ENCODE measurements at regions not wholly inside any gene's neighbourhood (a gene's known extent, or its start where the extent isn't known, plus 50 kb on each side); places are given as distances from the start of the nearest gene placed in this dataset.

DNA sequence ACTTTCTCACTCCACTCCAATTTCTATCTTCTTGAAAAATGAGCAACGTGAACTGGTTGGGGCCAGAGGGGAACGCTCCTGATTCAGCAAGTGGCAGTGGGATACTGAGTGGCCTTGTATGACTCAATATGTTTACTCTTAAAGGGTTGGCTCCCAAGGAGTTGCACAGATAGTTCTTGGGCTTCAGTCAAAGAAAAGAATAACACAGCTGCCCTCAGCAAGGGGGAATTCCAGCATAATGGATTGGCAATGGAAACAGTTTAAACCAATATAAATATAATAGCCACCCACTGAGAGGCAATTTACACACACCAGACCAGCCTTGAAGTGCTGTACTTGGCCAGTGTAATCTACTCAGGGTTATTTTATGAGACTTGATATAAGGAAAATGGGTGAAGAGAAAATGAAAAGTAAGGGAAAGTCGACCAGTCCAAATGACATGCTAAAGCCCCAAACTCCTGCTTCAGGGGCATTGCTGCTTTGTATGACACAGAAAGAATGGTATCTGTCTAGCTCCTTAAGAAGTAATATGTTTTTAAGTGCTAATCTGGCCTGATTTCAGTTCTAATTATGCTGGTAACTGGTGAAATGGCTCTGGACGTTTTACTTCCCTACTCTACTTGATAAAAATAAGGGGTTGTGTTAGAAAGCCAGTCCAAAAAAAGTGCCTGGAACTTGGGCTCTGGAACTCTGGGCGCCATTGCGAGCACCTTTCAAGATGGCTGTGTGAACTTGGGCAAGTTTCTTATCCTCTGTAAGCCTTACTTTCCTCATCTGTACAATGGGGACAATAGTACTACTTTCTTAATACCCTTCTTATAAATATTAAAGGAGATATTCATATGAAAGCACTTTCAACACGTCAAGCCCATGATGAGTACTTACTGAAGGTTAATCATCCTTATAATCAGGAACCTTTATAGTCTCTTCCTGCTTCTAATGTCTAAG is 712.9 kb upstream of the MAP3K7 start:
- WGBS = 42% methylated on average over 7 of the region's 7 CpGs
- Histone ChIP-seq H3K4me3 (ENCODE audit: low read depth in 1 of 3, low read length in 3 of 3) (no peak overlapping the region), H3K27ac (ENCODE audit: low read depth in 1 of 2, low read length in 2 of 2) (no peak overlapping the region), H3K9me3 (ENCODE audit: control insufficient read depth in 4 of 4, low read length in 3 of 4) (no peaks in the 10 kb centered on the region), H3K36me3 (ENCODE audit: control insufficient read depth in 4 of 4, insufficient read depth in 3 of 4, low read depth in 1 of 4, low read length in 3 of 4) (no peaks in the 10 kb centered on the region), H3K4me1 (ENCODE audit: control insufficient read depth in 4 of 4, insufficient read depth in 4 of 4, low read length in 3 of 4) (no peaks in the 10 kb centered on the region), H3K27me3 (ENCODE audit: control insufficient read depth in 4 of 4, insufficient read depth in 4 of 4, low read length in 3 of 4) (peaks cover 0 to 2% (median 0%) of the 10 kb centered on the region in 4 donors), H3K9ac (ENCODE audit: low read depth in 1 of 2, low read length in 2 of 2) (no peak overlapping the region)
- TF ChIP-seq REST (IDR thresholded peaks at IDR 0.05) (no peak), GABPA (IDR thresholded peaks at IDR 0.05 in 1 of 2, conservative IDR thresholded peaks at IDR 0.05 in 1 of 2) (no peak), HNF4G (IDR thresholded peaks at IDR 0.05) (no peak), YY1 (IDR thresholded peaks at IDR 0.05) (no peak), HNF4A (conservative IDR thresholded peaks at IDR 0.05) (no peak), TAF1 (conservative IDR thresholded peaks at IDR 0.05) (no peak), FOXA2 (IDR thresholded peaks at IDR 0.05) (no peak), EGR1 (IDR thresholded peaks at IDR 0.05; ENCODE audit: low read depth in 2 of 2) (no peak)
- TF ChIP-seq, protein P1, sequence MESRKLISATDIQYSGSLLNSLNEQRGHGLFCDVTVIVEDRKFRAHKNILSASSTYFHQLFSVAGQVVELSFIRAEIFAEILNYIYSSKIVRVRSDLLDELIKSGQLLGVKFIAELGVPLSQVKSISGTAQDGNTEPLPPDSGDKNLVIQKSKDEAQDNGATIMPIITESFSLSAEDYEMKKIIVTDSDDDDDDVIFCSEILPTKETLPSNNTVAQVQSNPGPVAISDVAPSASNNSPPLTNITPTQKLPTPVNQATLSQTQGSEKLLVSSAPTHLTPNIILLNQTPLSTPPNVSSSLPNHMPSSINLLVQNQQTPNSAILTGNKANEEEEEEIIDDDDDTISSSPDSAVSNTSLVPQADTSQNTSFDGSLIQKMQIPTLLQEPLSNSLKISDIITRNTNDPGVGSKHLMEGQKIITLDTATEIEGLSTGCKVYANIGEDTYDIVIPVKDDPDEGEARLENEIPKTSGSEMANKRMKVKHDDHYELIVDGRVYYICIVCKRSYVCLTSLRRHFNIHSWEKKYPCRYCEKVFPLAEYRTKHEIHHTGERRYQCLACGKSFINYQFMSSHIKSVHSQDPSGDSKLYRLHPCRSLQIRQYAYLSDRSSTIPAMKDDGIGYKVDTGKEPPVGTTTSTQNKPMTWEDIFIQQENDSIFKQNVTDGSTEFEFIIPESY (IDR thresholded peaks at IDR 0.05) = no peak
- no peak for DNase-seq (ENCODE audit: low spot score)

DNA sequence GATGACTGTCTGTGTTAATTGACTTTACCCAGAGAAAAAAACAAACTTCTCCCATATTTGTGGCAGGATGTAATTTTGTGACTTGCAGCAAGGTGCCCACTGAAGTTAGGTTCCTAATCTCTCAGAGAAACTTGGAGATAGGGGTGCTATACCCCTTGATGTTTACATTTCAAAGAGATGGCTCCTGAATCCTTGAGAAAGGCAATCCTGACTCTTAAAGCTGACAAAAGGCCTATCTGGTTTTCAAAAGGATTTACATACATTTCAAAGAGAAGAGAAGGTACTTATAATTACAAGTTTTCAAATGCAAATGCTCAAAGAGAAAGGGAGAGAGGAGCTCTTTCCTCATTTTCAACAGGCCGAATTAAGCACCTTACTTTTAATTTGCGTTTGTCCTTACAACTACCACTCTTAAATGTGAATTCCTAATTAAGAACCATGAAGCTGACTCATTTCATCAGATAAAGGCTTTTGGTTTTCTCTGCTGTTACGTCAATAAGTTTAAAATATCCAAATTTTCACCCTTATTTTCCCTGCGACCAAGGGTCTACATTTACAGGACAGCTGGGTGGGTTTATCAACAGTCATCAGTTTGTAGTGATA is 711.8 kb upstream of the MAP3K7 start:
- H3K9ac ChIP-seq (ENCODE audit: low read depth in 1 of 2, low read length in 2 of 2) = no peak overlapping the region
- no peaks in the 10 kb centered on the region for H3K36me3 ChIP-seq (ENCODE audit: control insufficient read depth in 4 of 4, insufficient read depth in 3 of 4, low read depth in 1 of 4, low read length in 3 of 4)
- 37% methylated on average over 4 of the region's 4 CpGs for WGBS
- H3K9me3 ChIP-seq (ENCODE audit: control insufficient read depth in 4 of 4, low read length in 3 of 4) = no peaks in the 10 kb centered on the region
- H3K4me3 ChIP-seq (ENCODE audit: low read depth in 1 of 3, low read length in 3 of 3) = no peak overlapping the region
- no peak overlapping the region for H3K27ac ChIP-seq (ENCODE audit: low read depth in 1 of 2, low read length in 2 of 2)
- no peak for DNase-seq (ENCODE audit: low spot score)
- H3K4me1 ChIP-seq (ENCODE audit: control insufficient read depth in 4 of 4, insufficient read depth in 4 of 4, low read length in 3 of 4) = no peaks in the 10 kb centered on the region
- peaks cover 0 to 2% (median 0%) of the 10 kb centered on the region in 4 donors for H3K27me3 ChIP-seq (ENCODE audit: control insufficient read depth in 4 of 4, insufficient read depth in 4 of 4, low read length in 3 of 4)
- TF ChIP-seq FOXA1 (IDR thresholded peaks at IDR 0.05) = no peak
- no peak for TF ChIP-seq ATF3 (IDR thresholded peaks at IDR 0.05)
- TF ChIP-seq JUND (IDR thresholded peaks at IDR 0.05) = no peak
- no peak for TF ChIP-seq CTCF (IDR thresholded peaks at IDR 0.05; ENCODE audit: low read depth, low read length, missing input control)
- TF ChIP-seq, protein P1 (IDR thresholded peaks at IDR 0.05) = no peak
- TF ChIP-seq HNF4A (conservative IDR thresholded peaks at IDR 0.05) = no peak
- TF ChIP-seq EGR1 (IDR thresholded peaks at IDR 0.05; ENCODE audit: low read depth in 2 of 2) = no peak
- no peak for TF ChIP-seq HNF4G (IDR thresholded peaks at IDR 0.05)
- TF ChIP-seq TAF1 (conservative IDR thresholded peaks at IDR 0.05) = no peak
- TF ChIP-seq RAD21 (IDR thresholded peaks at IDR 0.05) = no peak
- no peak for TF ChIP-seq GABPA (IDR thresholded peaks at IDR 0.05 in 1 of 2, conservative IDR thresholded peaks at IDR 0.05 in 1 of 2)
- TF ChIP-seq YY1 (IDR thresholded peaks at IDR 0.05) = no peak
- TF ChIP-seq, protein P2, sequence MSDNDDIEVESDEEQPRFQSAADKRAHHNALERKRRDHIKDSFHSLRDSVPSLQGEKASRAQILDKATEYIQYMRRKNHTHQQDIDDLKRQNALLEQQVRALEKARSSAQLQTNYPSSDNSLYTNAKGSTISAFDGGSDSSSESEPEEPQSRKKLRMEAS (IDR thresholded peaks at IDR 0.05) = no peak

All from liver (tissue), 8 donors.